HEK293 (cell line): ENCODE measurements at regions not wholly inside any gene's neighbourhood (a gene's known extent, or its start where the extent isn't known, plus 50 kb on each side); places are given as distances from the start of the nearest gene placed in this dataset.
"Not testable (repeated sequence)": the region's sequence is repeated elsewhere in the genome, so short reads cannot be mapped to it uniquely, and the experiment has no call there.

ENCODE experiments used
- BCL11A ChIP-seq: fragments of 450-650 bp; formaldehyde crosslinking; IDR thresholded peaks from 2 replicates; pipeline ENCODE4 v1.5.1; 2016; ENCODE audit warnings: low read depth, missing biosample characterization, missing genetic modification characterization
- CTCF ChIP-seq: fragments of 450-650 bp; formaldehyde crosslinking; IDR thresholded peaks from 2 replicates; pipeline ENCODE4 v1.5.1; 2016; ENCODE audit warnings: missing biosample characterization, missing genetic modification characterization
- HOXD13 ChIP-seq: sonication (generic); formaldehyde crosslinking; IDR thresholded peaks from 2 replicates; pipeline ENCODE4 v1.8.0; 2022; ENCODE audit warnings: missing genetic modification reagents, borderline replicate concordance
- KLF9 ChIP-seq: fragments of 450-650 bp; formaldehyde crosslinking; IDR thresholded peaks from 2 replicates; pipeline ENCODE4 v1.5.1; 2016; ENCODE audit warnings: missing biosample characterization, missing genetic modification characterization, low read depth
- SETDB1 ChIP-seq: IDR thresholded peaks from one replicate; pipeline ENCODE4 v1.6.1; 2017; ENCODE audit warnings: mild to moderate bottlenecking, low read length, moderate library complexity, mixed read lengths; ENCODE audit not compliant: insufficient read length
- YY1 ChIP-seq: fragments of 450-650 bp; formaldehyde crosslinking; IDR thresholded peaks from 2 replicates; pipeline ENCODE4 v1.5.1; 2018; ENCODE audit warnings: missing biosample characterization, missing genetic modification characterization
- ZBTB1 ChIP-seq: fragments of 450-650 bp; formaldehyde crosslinking; IDR thresholded peaks from 2 replicates; pipeline ENCODE4 v1.5.1; 2016; ENCODE audit warnings: missing biosample characterization, missing genetic modification characterization
- ZBTB7A ChIP-seq: fragments of 450-650 bp; formaldehyde crosslinking; IDR thresholded peaks from 2 replicates; pipeline ENCODE4 v1.5.1; 2016; ENCODE audit warnings: low read depth, missing biosample characterization, missing genetic modification characterization
- ZFP41 ChIP-seq: fragments of 450-650 bp; formaldehyde crosslinking; IDR thresholded peaks from 2 replicates; pipeline ENCODE4 v1.5.1; 2016; ENCODE audit warnings: missing biosample characterization, missing genetic modification characterization, borderline replicate concordance
- ZNF274 ChIP-seq, 2 experiments: fragments of 200-500 bp in 1 of 2; fragments of 450-650 bp in 1 of 2; sonication (Bioruptor generic) in 1 of 2; formaldehyde crosslinking in 1 of 2; IDR thresholded peaks; 2 replicates each; pipeline versions ENCODE4 v1.5.1 to v1.6.1; 2014 to 2016; ENCODE audit warnings: borderline replicate concordance in 1 of 2, inconsistent platforms in 1 of 2, low read length in 1 of 2, missing biosample characterization in 1 of 2, missing genetic modification characterization in 1 of 2
- ZNF513 ChIP-seq: fragments of 450-650 bp; IDR thresholded peaks from 2 replicates; pipeline ENCODE4 v1.5.1; 2018; ENCODE audit warnings: missing biosample characterization, missing genetic modification characterization
- ZSCAN30 ChIP-seq: fragments of 450-650 bp; IDR thresholded peaks from 2 replicates; pipeline ENCODE4 v1.5.1; 2018; ENCODE audit warnings: missing biosample characterization, mild to moderate bottlenecking, missing genetic modification characterization, moderate library complexity
- TF ChIP-seq, protein P1 (sequence below): fragments of 450-650 bp; formaldehyde crosslinking; IDR thresholded peaks from 2 replicates; pipeline ENCODE4 v1.5.1; 2017; ENCODE audit warnings: missing biosample characterization, missing genetic modification characterization

GRCh38 chr22:22056809-22057594 lies 74.4 kb upstream of the TOP3B start:
- not testable (repeated sequence) for TF ChIP-seq CTCF (tag by site-specific recombination); ZNF274 (IDR thresholded peaks at IDR 0.05; ENCODE audit: low read length); ZNF274 (tag by site-specific recombination; IDR thresholded peaks at IDR 0.05; ENCODE audit: borderline replicate concordance); YY1; SETDB1; BCL11A (tag by site-specific recombination); ZBTB1 (tag by site-specific recombination); ZSCAN30; ZBTB7A (tag by site-specific recombination); ZNF513 (tag by site-specific recombination); ZFP41 (tag by site-specific recombination); HOXD13; KLF9 (tag by site-specific recombination)
- TF ChIP-seq, protein P1, sequence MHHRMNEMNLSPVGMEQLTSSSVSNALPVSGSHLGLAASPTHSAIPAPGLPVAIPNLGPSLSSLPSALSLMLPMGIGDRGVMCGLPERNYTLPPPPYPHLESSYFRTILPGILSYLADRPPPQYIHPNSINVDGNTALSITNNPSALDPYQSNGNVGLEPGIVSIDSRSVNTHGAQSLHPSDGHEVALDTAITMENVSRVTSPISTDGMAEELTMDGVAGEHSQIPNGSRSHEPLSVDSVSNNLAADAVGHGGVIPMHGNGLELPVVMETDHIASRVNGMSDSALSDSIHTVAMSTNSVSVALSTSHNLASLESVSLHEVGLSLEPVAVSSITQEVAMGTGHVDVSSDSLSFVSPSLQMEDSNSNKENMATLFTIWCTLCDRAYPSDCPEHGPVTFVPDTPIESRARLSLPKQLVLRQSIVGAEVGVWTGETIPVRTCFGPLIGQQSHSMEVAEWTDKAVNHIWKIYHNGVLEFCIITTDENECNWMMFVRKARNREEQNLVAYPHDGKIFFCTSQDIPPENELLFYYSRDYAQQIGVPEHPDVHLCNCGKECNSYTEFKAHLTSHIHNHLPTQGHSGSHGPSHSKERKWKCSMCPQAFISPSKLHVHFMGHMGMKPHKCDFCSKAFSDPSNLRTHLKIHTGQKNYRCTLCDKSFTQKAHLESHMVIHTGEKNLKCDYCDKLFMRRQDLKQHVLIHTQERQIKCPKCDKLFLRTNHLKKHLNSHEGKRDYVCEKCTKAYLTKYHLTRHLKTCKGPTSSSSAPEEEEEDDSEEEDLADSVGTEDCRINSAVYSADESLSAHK (tag by site-specific recombination), result not testable (repeated sequence)
